Brain pericyte (primary cell): ENCODE measurements at regions not wholly inside any gene's neighbourhood (a gene's known extent, or its start where the extent isn't known, plus 50 kb on each side); places are given as distances from the start of the nearest gene placed in this dataset.
"Not testable (repeated sequence)": the region's sequence is repeated elsewhere in the genome, so short reads cannot be mapped to it uniquely, and the experiment has no call there.

Source experiments
- DNase-seq: peaks from one replicate; pipeline ENCODE4 v3.0.0-alpha.2; 2012; ENCODE audit warnings: low read depth, low spot score

- no peak for DNase-seq
Measured at GRCh38 chr1:208465786-208466590, 221.8 kb upstream of the PLXNA2 start.

GRCh38 chr1:208467151-208467780 is 223.1 kb upstream of the PLXNA2 start:
- DNase-seq: no peak

GRCh38 chr1:208475449-208475848 is 231.3 kb upstream of the PLXNA2 start:
- no peak for DNase-seq

DNA sequence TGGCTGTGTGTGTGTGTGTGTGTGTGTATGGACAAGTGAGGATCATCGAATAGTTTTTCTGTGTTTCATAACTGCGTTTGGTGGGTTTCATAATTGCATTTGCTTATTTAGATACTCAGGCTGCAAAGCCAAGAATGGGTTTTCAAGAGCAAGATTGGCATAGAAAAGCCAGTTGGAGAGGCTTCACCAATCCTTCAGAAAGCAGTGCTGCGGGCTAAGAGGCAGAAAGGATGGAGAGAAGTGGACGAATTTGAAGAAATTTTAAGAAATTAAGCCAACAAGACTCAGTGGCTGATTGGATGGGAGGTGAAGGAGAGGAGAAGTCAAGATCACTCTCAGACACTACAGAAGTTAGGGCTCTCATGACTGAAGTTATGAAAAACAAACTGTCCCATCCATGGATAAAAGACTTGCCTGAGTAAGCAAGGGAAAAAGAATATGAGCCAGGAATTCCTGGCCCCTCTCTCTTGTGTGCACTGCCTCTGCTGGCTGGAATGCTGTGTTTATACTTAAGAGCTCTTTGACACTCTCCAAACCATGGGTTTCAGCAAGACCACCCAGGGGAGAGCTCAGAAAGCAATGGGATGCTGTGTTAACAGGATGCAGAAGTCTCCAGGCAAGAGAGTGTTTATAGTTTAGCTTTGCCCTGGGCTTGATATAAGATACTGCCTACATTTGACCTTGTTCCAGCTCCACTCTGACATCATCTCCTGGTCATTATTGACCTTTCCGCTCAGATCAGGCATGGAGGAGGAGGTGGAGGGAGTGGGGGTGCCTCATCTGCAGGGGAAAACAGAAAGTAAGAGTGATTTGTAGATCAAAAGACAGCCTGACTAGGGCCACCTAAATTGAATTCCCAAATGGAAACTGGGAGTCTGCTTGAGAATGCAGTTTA is 232.0 kb upstream of the PLXNA2 start:
- DNase-seq: no peak

- no peak for DNase-seq
Measured at GRCh38 chr1:208476846-208477170, 232.6 kb upstream of the PLXNA2 start.

- no peak for DNase-seq
Measured at GRCh38 chr1:208479435-208479834, 235.3 kb upstream of the PLXNA2 start.

DNA sequence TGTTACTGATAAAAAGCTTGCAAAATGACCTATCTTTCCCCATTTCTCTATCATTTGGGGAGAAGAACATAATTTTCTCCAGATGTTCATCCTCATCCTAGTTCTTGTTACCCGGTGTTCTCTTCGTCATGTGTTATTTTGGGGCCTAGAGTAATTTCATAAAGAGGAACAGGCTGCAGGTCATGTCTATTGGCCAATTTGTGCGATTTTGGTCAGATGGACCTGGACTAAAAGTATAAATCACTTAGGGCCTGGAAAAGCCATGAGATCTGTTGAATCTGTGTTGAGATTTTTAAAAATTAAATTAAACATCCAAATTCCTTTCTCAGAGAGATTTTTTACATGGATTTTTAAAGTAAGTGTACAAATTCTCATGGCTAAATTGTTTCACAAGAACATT is 241.3 kb upstream of the PLXNA2 start:
- no peak for DNase-seq

DNA sequence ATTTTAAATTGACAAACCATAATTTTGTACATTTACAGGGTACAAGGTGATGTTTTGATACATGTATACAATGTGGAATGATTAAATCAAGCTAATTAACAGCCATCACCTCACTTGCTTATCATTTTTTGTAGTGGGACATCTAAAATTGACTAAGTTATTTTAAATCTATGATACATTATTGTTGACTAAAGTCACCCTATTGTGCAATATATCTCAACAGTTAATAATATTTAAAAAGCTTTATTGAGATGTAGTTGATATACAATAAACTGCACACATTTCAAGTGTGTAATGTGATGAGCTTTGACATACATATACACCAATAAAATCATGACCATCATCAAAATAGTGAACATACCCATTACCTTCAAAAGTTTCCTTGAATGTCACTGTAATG is 242.5 kb upstream of the PLXNA2 start:
- no peak for DNase-seq

- not testable (repeated sequence) for DNase-seq
Measured at GRCh38 chr1:208488432-208488831, 244.2 kb upstream of the PLXNA2 start.

- DNase-seq: no peak
Measured at GRCh38 chr1:208496467-208497371, 252.5 kb upstream of the PLXNA2 start.

DNA sequence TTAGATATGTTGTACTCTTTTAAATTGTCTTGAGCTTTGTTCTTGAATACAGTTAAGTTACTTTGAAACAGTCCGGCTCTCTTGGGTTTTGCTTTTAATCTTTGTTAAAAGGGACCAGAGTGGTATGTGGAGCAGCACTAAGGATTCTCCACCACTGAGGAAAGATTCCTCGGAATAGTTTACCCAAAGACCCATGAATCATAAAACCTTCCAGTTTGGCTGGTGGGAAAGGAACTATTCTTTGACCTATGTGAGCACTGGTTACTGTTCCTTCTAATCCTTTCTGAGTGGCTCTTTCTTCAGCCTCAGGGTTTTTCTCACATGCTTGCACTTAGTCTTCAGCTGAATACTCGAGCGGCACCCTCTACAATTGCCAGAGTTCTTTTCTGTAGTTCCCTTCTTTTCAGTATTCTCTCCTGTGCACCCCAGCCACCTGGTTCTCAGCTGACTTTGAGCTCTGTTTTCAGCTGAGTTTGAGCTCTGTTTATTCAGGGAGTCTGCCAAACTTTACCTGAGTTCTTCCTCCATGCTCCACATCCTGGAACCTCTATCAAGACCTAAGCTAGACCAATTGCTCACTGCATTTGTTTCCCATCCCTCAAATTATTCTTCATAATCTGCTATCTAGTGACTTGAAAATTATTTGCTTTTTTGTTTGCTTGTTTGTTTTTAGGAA is 253.8 kb upstream of the PLXNA2 start:
- no peak for DNase-seq

DNA sequence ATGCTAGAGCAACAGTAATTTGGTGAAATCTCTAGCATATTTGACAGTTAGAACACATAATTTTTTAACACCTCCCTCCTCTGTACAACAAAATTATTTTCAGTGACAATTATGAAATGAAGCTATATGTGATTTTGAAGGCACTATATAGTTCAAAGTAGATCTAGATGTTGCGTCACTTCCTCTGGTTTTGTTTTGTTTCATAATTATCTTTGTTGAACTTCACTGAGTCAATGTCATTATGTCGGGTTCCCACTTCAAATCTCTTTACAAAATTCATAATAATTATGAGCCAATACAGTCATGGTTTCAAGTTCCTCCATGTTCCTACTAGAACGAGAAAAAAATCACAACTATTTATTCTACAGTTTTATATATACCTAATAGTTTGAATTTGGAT is 254.8 kb upstream of the PLXNA2 start:
- no peak for DNase-seq

DNA sequence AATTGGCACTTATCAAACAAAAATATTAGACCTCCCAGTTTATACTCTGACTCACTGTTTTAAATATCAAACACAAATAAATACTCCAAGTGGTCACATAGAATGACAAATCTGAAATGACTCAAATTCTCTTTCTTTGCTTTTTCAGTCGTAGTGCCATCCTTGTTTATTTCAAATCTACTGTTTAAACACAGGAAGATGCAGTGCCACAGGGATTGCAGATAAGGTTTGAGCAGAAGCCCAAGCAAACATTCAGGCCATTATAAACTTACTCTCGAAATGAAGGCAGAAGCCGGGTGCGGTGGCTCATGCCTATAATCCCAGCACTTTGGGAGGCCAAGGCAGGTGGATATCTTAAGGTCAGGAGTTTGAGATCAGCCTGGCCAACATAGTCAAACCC is 255.4 kb upstream of the PLXNA2 start:
- DNase-seq: no peak

GRCh38 chr1:208500375-208500774 is 256.2 kb upstream of the PLXNA2 start:
- DNase-seq: no peak

DNA sequence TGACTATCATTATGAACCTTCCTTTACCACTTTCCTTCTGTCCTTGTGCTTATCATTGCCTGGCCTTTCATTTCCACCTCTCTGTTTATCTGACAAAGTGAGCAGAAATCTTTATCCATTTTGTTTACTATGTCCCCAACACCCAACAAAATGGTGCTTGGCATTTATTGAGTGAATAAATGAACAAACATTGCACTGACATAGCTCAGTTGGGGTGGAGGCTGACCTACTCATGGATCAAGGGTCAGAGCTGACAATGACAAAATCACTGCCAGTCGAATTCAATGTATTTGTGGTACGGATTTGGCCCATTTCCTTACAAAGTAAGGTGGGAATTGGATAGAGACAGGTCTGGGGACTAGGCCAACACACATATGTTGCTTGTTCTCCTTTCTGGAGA is 257.4 kb upstream of the PLXNA2 start:
- no peak for DNase-seq

GRCh38 chr1:208503787-208504186 is 259.6 kb upstream of the PLXNA2 start:
- no peak for DNase-seq

DNA sequence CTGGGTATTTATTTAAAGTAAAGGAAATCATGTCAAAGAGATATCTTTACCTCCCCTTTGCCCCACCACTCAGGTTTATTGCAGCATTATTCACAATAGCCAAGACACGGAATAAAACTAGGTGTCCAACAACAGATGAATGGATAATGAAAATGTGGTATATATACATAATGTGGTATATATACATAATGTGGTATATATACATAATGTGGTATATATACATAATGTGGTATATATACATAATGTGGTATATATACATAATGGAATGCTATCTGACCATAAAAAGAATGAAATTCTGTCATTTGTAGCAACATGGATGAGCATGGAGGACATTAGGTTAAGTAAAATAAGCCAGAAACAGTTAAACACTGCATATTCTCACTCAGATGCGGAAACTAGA is 262.6 kb upstream of the PLXNA2 start:
- DNase-seq: no peak

- DNase-seq: no peak
Measured at GRCh38 chr1:208509072-208509471, 264.9 kb upstream of the PLXNA2 start.

GRCh38 chr1:208510192-208510952 is 266.2 kb upstream of the PLXNA2 start:
- DNase-seq: no peak

GRCh38 chr1:208511242-208511860 is 267.2 kb upstream of the PLXNA2 start:
- DNase-seq: no peak
